Activated CD4-positive, alpha-beta T cell treated with anti-CD3 and anti-CD28 coated beads for 1 hour (primary cell): ENCODE measurements at regions not wholly inside any gene's neighbourhood (a gene's known extent, or its start where the extent isn't known, plus 50 kb on each side); places are given as distances from the start of the nearest gene placed in this dataset.
"Not testable (repeated sequence)": the region's sequence is repeated elsewhere in the genome, so short reads cannot be mapped to it uniquely, and the experiment has no call there.

ENCODE experiments used
- DNase-seq: peaks from one replicate; pipeline ENCODE4 v3.0.0-alpha.2; 2020

- no peak for DNase-seq
These were observed 355.1 kb upstream of the DAB2 start for GRCh38 chr5:39779831-39780230.

GRCh38 chr5:39775797-39776365, 351.1 kb upstream of the DAB2 start:
- DNase-seq = no peak

GRCh38 chr5:39775086-39775796, 350.5 kb upstream of the DAB2 start:
- DNase-seq = no peak

DNA sequence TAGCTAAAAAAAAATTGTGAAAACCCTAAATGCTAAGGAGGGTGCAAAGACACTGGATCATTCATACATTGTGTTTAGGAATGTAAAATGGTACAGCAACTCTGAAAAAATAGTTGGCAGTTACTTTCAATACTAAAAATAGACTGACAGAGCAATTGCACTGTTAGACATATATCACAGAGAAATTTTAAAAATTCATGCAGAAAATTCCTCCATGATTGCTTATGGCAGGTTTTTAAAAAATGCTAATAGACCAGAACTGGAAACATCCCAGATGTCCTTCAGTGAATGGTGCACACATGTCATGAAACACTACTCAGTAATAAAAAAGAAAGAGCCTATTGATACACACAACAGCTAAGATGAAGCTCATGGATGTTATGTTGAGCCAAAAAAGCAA, 349.8 kb upstream of the DAB2 start:
- DNase-seq = no peak

DNA sequence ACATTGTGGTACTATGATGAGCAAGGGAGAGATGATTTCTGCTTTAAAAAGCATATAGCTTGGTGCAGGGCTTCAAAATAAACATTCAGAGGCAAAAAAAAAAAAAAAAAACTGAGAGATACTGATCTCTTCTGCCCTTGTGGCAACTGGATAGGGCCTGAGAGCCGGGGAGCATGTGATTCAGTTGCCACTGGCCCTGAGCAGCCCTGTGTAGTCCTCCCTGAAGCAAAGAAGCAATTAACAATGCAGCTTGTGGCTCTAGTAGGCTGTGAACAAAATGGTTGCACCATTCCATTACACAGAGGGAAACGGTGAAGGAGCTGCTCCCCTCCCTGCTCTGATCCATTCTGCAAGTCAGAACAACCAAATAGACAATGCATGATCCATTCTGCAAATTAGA, 347.5 kb upstream of the DAB2 start:
- DNase-seq = no peak

GRCh38 chr5:39767916-39768315, 343.1 kb upstream of the DAB2 start:
- no peak for DNase-seq

- no peak for DNase-seq
These were observed 340.6 kb upstream of the DAB2 start for GRCh38 chr5:39765366-39765765.

DNA sequence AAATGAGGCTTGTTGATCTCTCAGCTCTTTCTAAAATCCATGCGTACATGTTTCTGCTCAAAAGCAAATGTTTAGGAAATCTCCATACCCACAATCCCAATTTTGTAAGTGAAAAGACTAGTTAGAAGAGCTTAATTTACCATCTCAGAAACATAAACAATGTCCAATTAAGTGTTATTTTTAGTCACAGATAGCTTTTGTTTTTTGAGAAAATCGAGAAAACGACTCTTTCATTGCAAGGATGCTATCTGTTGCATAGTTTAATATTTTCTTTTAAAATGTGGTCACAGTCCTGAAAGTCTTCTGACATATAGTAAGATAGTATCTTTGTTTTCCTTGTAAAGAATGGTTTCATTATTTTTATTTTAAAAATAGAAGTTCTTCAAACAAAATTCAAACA, 338.0 kb upstream of the DAB2 start:
- DNase-seq = no peak

DNA sequence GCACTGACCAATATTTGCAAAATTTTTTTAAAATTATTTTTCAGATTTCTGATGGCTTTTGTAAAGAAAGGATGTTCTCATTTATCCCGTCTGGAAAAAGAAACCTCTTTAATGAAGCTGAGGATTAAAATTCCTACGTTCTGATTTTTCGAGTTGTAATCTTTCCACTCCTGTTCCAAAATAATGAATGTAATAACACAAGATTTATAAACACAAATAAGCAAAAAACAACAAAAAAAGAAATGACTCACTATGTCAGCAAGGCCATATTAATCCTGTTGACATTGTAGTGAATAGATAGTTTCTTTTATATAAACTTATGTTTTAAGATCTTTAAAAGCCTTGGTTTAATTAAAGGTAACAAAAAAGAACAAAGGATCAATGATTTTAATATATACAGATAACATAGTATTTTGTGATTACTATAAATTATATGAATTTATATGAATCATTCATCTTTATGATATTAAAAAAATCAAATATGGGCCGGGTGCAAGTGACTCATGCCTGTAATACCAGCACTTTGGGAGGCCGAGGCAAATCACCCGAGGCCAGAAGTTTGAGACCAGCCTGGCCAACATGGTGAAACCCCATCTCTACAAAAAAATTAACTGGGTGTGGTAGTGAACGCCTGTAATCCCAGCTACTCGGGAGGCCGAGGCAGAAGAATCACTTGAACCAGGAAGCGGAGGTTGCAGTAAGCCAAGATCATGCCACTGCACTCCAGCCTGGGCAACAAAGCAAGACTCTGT, 336.6 kb upstream of the DAB2 start:
- DNase-seq = no peak

DNA sequence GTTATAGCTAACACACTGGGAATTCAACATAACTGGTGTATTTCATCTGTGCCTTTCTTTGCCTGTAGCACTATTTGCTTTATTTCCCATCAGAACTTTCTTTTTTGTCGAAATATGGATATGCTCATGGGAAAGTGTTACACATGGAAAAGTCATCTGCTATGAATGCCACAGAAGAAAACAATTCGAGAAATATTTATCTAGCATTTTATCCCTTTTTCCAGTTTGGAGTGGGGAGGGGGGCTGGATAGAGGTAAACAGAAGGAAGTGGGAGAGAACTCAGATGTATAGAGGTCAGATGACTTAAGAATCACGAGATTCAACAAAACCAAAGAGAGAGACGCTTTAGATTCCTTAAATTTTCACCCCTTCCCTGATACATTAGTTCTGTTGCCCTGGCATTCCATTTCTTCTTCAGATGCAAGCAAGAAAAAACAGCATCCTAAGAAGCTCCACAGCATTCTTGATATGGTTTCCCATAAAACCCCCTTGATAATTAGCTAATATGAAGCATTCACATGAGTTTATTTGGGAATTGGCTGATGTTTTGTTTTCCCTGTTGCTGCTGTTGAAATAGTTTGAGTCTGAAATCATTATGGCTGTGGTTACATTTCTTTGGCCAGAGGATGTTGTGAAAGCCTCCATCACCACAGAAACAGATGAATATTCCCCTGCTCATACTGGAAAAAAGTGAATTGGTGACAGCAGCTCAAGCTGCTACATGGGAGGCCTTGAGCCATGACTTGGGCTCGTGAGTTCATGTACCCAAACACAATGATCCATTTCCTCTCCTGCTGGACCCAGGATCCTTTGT, 335.8 kb upstream of the DAB2 start:
- DNase-seq = no peak

GRCh38 chr5:39759701-39760100, 334.9 kb upstream of the DAB2 start:
- DNase-seq = no peak

DNA sequence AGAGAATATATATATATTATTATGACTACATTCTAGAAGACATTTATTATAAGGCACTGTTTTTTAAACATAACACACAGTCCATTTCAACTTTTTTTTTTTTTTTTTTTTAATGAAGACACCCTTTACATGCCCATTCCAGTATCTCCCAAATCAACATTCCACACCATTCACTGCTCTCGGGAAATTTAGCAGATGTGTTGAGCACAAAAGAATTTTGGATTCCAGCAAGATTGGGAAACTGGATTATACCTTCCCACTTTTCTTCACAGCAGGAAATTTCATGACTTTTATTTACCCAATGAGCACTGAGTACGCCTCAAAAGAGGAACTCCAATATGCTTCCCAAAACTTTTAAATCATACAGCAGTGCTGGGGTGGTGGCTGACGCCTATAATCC, 333.6 kb upstream of the DAB2 start:
- DNase-seq = no peak

DNA sequence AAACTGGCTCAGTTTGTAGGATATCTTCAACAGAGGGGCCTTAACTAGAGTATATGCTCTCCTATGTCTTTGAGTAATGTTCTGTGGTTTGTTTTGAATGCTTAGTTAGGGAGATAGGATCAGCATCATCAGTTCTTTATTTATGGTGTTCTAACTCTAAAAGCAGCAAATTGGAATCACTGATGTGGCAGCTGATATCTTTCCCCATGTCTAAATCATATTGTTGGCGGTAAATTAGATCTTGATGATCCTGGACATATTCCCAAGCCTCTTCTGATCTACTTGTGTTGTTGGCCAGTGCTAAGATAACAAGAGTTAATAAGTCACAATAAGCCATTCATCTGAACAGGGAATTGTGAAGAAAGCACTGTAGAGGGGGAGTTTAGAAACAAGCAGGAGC, 332.4 kb upstream of the DAB2 start:
- DNase-seq = no peak

- DNase-seq = no peak
These were observed 331.2 kb upstream of the DAB2 start for GRCh38 chr5:39755986-39756385.

- no peak for DNase-seq
These were observed 330.7 kb upstream of the DAB2 start for GRCh38 chr5:39755452-39755851.

GRCh38 chr5:39753747-39754146, 329.0 kb upstream of the DAB2 start:
- DNase-seq = not testable (repeated sequence)

GRCh38 chr5:39750661-39751060, 325.9 kb upstream of the DAB2 start:
- DNase-seq = no peak

DNA sequence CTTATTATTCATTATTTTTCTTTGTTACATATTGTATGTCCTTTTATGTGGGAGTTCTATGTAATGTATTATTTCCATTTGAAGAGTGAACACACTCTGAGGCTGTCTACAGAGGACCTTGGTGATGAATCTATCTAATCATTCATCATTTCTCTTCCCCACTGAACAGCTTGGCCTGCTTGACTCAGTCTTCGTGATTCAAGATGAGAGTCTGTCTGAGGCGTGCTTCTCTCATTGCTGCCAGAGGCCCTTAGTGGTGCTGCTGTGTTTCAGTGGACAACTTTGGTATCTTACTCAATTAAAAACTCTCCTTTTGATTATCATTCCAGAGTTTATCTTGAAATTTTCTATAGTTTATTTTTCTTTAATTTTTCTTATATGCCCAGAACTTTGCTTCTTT, 318.1 kb upstream of the DAB2 start:
- DNase-seq = no peak

GRCh38 chr5:39740404-39740803, 315.6 kb upstream of the DAB2 start:
- no peak for DNase-seq

- DNase-seq = no peak
These were observed 307.4 kb upstream of the DAB2 start for GRCh38 chr5:39732166-39732565.

- no peak for DNase-seq
These were observed 305.9 kb upstream of the DAB2 start for GRCh38 chr5:39730699-39731098.

GRCh38 chr5:39730006-39730405, 305.2 kb upstream of the DAB2 start:
- no peak for DNase-seq

DNA sequence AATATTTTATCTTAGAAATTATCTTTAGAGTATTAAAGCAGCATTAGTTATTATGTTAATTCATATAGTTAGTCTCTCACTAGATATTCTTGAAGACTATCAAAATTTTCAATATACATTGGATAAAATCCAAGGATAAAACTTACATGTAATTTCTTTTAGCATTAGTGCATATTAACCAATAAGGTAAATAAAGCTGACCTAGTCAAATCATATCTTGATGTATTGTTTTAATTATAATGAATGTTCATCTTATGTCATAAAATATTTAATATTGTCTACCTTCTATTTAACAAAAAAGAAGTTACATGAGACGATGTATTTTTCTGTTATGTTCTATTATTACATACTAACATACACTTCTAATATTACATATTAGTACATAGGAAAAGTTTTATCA, 301.7 kb upstream of the DAB2 start:
- DNase-seq = no peak

GRCh38 chr5:39721394-39721793, 296.6 kb upstream of the DAB2 start:
- DNase-seq = no peak
